Sciatic nerve (tissue), 2 donors: ENCODE measurements at regions not wholly inside any gene's neighbourhood (a gene's known extent, or its start where the extent isn't known, plus 50 kb on each side); places are given as distances from the start of the nearest gene placed in this dataset.
"Not testable (repeated sequence)": the region's sequence is repeated elsewhere in the genome, so short reads cannot be mapped to it uniquely, and the experiment has no call there.

Source experiments
- ATAC-seq: fragments of 200-7000 bp; cut with Tn5 transposase; one replicate; pipeline ENCODE4 v1.9.1; 2020; ENCODE audit warnings: mild to moderate bottlenecking, moderate library complexity
- DNase-seq: peaks from one replicate; pipeline ENCODE4 v3.0.0-alpha.2; 2020; ENCODE audit warnings: low spot score
- intact Hi-C: fragments of 100-400 bp; cut with DNase I; formaldehyde crosslinking; loops from one replicate; pipeline ENCODE4 v1.14.2; 2022
- donor health status: DM: no; HTN: no; CAD: no.
- donor health status: DM: no; HTN: no; CAD: no.

DNA sequence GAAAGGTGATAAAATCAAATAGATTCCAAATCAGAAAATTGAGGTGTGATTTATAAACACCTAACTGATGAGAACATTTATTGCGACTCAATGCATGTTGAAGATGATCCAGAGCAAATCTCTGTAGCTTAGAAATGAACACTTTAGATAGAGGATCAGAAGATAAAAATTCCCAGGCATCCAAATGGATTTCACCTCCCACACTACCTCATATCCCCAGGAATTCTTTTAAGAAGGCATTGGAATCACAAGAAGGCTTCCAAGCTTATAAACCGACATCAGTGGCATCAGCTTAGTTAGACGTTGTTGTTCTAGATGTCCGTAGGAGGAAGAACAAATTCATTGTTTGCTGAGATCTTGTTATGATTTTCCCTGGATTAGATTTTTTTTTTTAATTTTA is 154.4 kb downstream of the EBLN2 start:
- intact Hi-C loops = no loop called here
- ATAC-seq (no peak), DNase-seq (no peak)

DNA sequence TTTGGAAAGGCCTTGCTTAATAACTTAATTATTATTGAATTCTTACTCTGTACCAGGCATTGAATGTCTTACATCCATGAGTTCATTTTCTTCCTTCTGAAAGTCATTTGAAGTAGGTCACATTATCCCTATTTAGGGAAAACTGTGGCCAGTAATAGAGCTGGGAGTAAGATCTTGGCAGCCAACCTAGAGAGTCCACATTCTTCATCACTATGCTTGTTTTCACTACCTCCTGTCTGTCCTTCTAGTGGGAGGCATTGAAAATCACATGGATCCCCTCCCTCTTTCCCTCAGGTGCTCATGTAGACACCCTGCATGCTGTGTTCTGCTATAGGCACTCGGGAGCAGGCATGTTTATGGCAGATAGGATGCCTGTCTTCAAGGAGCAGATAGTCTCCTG is 154.9 kb downstream of the EBLN2 start:
- no peak for ATAC-seq

GRCh38 chr3:73222126-73222525 is 160.7 kb downstream of the EBLN2 start:
- intact Hi-C loops = no loop called here
- no peak for DNase-seq
- ATAC-seq = no peak

More for the DNA sequence above, 154.9 kb downstream of the EBLN2 start:
- intact Hi-C loops = no loop called here
- no peak for DNase-seq

DNA sequence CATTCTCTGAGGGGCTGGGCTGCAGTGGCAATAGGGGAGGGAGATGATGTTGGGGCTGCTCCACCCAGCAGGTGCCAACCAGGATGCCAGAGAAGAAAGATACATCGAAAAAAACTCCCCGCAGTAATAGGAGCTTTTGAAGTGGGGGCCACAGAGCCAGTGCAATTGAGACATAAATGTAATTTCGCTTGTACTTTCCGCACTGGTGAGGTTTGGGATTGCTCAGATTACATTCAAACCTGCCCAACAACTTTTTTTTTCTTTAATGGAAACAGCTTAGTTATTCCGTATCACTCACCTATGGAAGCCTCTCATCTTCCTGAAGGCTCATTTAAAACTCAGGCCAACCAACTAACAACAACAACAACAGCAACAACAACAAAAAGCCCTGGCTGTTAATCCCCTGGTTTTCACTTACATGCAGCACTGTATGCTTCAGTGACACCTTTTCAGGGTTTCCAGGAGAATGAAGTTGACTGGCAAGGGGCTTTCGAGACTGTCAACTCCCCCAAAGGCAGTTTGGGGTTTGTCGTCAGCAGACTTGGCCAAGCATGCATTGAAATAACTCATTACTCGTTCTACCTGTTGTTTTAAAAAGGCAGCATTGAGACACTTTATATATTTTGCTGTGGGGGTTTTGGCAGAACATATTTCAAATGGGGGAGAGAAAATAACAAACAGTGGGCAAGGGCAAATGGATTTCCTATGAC is 163.8 kb downstream of the EBLN2 start:
- ATAC-seq (no peak), DNase-seq (no peak)
- intact Hi-C loops = no loop called here

- ATAC-seq = no peak
- intact Hi-C loops = no loop called here
- DNase-seq = no peak
Observed at GRCh38 chr3:73225991-73226390, 164.5 kb downstream of the EBLN2 start.

GRCh38 chr3:73228000-73228399 is 166.5 kb downstream of the EBLN2 start:
- ATAC-seq (no peak), DNase-seq (no peak)
- intact Hi-C loops = no loop called here

GRCh38 chr3:73228437-73228836 is 167.0 kb downstream of the EBLN2 start:
- ATAC-seq (no peak), DNase-seq (no peak)
- intact Hi-C loops = no loop called here

DNA sequence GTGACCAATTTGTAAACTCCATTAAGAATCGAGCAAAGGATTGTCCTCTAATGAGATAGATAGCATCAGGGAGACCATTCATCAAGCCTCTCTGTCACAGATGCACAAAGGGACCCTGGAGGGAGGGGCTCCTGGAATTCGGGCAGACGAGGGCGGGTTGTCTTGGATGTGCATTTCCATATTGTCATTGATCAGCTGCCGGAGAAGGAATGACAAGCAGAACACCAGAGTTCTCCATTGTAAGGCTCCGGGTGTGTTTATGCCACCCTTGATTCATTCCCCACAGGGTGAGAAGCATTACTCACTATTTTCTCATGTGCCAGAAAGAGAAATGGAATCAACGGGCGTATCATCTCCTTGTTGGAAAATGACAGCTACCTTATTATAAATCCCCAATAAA is 167.5 kb downstream of the EBLN2 start:
- intact Hi-C loops = no loop called here
- ATAC-seq (no peak), DNase-seq (no peak)

GRCh38 chr3:73234354-73235014 is 173.0 kb downstream of the EBLN2 start:
- ATAC-seq (no peak), DNase-seq (no peak)
- intact Hi-C loops = no loop called here

DNA sequence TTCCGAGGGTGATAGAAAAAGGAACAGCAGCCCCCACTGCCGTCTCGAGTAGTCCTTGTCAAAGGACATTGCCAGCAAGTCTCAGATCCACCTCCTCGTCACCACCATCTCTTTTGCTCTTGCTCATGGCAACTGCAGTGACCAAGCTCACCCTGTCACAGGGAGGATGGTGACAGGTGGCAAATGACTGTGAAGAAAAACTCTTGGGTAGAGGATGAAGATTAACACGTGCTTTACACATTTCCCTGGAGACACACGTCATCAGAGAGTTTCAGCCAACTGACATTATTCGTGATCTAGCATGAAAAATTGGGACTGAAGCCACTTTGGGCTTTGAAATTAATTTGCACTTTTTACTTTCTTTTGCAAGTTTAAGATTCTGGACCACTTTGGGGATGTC is 174.3 kb downstream of the EBLN2 start:
- ATAC-seq (no peak), DNase-seq (no peak)
- intact Hi-C loops = no loop called here

GRCh38 chr3:73236867-73237266 is 175.4 kb downstream of the EBLN2 start:
- DNase-seq = no peak
- intact Hi-C loops = no loop called here
- ATAC-seq = no peak

DNA sequence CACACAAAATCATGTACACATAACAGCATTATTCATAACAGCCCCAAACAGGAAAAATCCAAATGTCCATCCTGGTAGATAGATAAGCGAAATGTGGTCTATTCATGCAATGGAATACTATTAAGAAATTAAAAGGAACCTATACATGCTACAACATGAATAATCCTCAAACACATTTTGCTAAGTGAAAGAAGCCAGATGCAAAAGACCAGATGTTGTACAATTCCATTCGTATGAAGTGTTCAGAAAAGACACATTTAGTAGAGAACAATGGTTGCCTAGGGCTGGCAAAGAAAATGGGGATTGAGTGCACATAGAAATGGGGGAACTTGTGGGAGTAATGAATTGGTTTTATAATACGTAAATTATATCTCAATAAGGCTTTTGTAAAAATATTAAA is 182.3 kb downstream of the EBLN2 start:
- no peak for DNase-seq
- no peak for ATAC-seq
- intact Hi-C loops = no loop called here

GRCh38 chr3:73245459-73245858 is 184.0 kb downstream of the EBLN2 start:
- intact Hi-C loops = no loop called here
- ATAC-seq (no peak), DNase-seq (no peak)

GRCh38 chr3:73249047-73249446 is 187.6 kb downstream of the EBLN2 start:
- ATAC-seq (no peak), DNase-seq (no peak)
- intact Hi-C loops = no loop called here

DNA sequence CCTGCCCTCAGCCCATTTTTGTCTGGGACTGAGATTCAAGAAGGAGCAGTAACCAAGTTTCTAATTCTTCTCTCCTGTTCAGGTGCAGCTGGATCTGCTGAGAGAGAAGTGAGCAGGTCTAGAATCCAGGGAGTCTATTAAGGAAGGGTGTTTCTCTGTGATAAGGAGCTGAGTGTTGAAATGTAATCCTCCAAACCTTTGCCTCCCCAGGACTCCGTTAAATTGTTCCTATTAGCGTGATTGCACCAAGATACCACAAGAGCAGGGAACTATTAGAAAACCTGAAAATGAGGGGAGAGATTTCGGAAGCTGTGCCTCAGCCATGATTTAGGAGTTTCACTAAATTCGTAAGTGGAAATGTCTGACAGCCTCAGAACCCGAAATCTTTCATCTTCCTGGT is 192.6 kb downstream of the EBLN2 start:
- intact Hi-C loops = no loop called here
- DNase-seq = no peak
- ATAC-seq = no peak

DNA sequence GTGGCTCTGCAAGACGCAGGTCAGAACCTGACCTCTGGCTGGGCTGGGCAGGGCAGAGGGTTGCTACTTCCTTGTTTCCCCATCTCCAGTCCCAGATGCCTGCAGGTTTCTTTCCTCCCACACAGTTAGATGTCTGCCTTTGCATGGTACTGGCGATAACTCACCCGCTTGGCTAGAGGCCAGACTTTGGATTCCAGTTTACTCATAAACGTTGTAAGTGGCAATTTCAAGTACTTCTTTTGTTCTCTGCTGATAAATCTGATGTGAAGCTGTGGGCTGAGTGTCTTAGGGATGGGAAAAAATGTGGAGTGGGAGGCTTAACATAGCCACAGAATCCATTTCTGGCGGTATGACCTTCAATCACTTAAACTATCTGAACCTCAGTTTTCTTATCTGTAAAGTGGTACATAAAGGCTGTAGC is 194.2 kb downstream of the EBLN2 start:
- DNase-seq (no peak), ATAC-seq (no peak)
- intact Hi-C loops = no loop called here

GRCh38 chr3:73257186-73257585 is 195.7 kb downstream of the EBLN2 start:
- DNase-seq (no peak), ATAC-seq (no peak)
- intact Hi-C loops = no loop called here

GRCh38 chr3:73258057-73258456 is 196.6 kb downstream of the EBLN2 start:
- no peak for ATAC-seq
- intact Hi-C loops = no loop called here
- DNase-seq = no peak

- DNase-seq = no peak
- ATAC-seq = no peak
- intact Hi-C loops = no loop called here
Observed at GRCh38 chr3:73259291-73259690, 197.8 kb downstream of the EBLN2 start.

DNA sequence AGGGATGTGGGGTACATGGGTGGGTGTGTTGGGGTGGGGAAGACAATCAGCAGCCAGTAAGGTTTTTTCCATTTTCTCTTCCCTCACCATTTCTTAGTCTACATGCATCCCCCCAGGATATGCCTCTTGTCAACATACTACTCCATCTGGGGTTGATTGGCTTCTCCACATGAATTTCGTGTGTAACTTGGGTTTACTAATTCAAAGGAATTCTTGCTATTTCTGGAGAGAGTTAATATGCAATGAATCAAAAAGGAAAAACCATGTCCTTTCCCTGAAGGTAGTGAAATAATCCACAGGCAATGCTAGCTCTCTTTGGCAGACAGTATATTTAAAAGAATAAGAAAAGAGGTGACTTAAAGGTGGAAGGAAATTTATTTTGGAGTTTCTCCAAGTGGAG is 198.4 kb downstream of the EBLN2 start:
- no peak for ATAC-seq
- DNase-seq = no peak
- intact Hi-C loops = no loop called here

DNA sequence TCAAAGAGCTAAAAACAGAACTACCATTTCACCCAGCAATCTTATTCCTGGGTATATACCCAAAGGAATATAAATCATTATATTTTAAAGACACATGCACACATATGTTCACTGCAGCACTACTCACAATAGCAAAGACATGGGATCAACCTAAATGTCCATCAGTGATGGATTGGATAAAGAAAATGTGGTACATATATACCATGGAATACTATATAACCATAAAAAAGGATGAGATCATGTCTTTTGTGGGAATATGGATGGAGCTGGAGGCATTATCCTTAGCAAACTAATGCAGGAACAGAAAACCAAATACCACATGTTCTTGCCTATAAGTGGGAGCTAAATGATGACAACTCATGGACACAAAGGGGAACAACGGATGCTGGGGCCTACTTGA is 205.1 kb downstream of the EBLN2 start:
- ATAC-seq, DNase-seq: not testable (repeated sequence)

More for the DNA sequence above, 205.1 kb downstream of the EBLN2 start:
- intact Hi-C loops = not testable (repeated sequence)
